HL-60 (cell line): ENCODE measurements at regions not wholly inside any gene's neighbourhood (a gene's known extent, or its start where the extent isn't known, plus 50 kb on each side); places are given as distances from the start of the nearest gene placed in this dataset.

Source experiments
- POLR2AphosphoS5 ChIP-seq: IDR thresholded peaks from 2 replicates; pipeline ENCODE4 v1.6.1; 2012; ENCODE audit warnings: low read depth
- SPI1 ChIP-seq: IDR thresholded peaks from 2 replicates; pipeline ENCODE4 v1.6.1; 2012; ENCODE audit warnings: low read depth, mild to moderate bottlenecking, borderline replicate concordance
- TF ChIP-seq, protein P1 (sequence below): IDR thresholded peaks from one replicate; pipeline ENCODE4 v1.5.1; 2011; ENCODE audit warnings: low read length, control low read depth, inconsistent platforms; ENCODE audit not compliant: insufficient read depth

DNA sequence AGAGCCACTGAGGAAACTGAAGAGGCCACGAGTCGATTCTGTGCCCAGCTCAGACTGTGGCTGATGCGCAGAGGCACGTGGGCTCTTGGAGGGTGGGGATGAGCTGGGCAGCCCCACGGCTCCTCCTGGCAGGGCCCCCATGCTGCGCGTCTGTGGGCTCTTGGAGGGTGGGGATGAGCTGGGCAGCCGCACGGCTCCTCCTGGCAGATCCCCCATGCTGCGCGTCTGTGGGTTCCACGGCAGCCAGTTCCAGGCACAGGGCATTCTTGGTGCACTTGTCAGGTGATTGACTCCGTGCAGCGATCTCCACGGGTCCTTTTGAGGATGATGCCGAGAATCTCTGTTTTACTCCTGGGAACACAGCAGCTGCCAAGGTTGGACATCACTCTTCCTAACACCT, 138.1 kb upstream of the ZNF236 start:
- TF ChIP-seq, protein P1, sequence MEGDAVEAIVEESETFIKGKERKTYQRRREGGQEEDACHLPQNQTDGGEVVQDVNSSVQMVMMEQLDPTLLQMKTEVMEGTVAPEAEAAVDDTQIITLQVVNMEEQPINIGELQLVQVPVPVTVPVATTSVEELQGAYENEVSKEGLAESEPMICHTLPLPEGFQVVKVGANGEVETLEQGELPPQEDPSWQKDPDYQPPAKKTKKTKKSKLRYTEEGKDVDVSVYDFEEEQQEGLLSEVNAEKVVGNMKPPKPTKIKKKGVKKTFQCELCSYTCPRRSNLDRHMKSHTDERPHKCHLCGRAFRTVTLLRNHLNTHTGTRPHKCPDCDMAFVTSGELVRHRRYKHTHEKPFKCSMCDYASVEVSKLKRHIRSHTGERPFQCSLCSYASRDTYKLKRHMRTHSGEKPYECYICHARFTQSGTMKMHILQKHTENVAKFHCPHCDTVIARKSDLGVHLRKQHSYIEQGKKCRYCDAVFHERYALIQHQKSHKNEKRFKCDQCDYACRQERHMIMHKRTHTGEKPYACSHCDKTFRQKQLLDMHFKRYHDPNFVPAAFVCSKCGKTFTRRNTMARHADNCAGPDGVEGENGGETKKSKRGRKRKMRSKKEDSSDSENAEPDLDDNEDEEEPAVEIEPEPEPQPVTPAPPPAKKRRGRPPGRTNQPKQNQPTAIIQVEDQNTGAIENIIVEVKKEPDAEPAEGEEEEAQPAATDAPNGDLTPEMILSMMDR: no peak
- TF ChIP-seq POLR2AphosphoS5 (no peak), SPI1 (no peak)
